ENCODE measurements at regions not wholly inside any gene's neighbourhood (a gene's known extent, or its start where the extent isn't known, plus 50 kb on each side); places are given as distances from the start of the nearest gene placed in this dataset.

DNA sequence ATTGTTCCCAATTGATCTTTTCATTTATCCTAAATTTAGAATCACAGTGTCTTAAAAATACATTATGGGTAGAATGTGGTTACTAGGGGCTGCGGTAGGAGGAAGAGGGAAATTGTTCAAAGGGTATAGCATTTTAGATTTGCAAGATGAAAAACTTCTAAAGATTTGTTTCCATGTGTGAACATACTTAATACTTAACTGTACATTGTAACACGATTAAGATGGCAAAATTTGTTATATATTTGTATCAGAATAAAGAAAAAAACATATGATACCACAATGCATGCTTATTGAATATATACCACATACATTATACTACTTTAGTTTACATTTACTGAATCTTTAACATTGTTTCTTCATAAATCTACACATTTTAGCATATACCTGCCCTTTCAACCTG lies 677.3 kb upstream of the PCDH20 start:
- H3K9ac ChIP-seq (replicated peaks; ENCODE audit: extremely low read depth, insufficient read depth, low read length): no peak overlapping the region
- BruUV-seq (replicated peaks): no TSS peak
- FAIRE-seq: no peak
- POLR2A ChIA-PET: no interaction called here
- no peaks in the 10 kb centered on the region for H4K20me1 ChIP-seq (replicated peaks; ENCODE audit: control insufficient read depth, extremely low read depth, insufficient read depth, low read length)
- no peaks in the 10 kb centered on the region for H3K9me1 ChIP-seq (replicated peaks; ENCODE audit: control insufficient read depth, extremely low read depth, insufficient read depth, low read length)
- no peak overlapping the region for H2AFZ ChIP-seq (ENCODE audit: low read depth, low read length)
- no peaks in the 10 kb centered on the region for H3K9me3 ChIP-seq (replicated peaks; ENCODE audit: control insufficient read depth, insufficient read depth, low read length)
- TF ChIP-seq POLR2AphosphoS5 (IDR thresholded peaks at IDR 0.05; ENCODE audit: insufficient read depth, low read depth, low read length) (no peak), CTCF (IDR thresholded peaks at IDR 0.05; ENCODE audit: extremely low read depth in 1 of 2, insufficient read depth in 1 of 2, low read depth in 1 of 2, low read length in 2 of 2) (no peak), JUN (IDR thresholded peaks at IDR 0.05; ENCODE audit: borderline replicate concordance, insufficient read depth, insufficient read length, low read depth) (no peak), MAX (IDR thresholded peaks at IDR 0.05; ENCODE audit: insufficient read depth, insufficient read length) (no peak), EZH2 (IDR thresholded peaks at IDR 0.05; ENCODE audit: borderline replicate concordance, low read depth, low read length, severe bottlenecking) (no peak), MYC (IDR thresholded peaks at IDR 0.05; ENCODE audit: low read depth, low read length) (no peak), FOS (IDR thresholded peaks at IDR 0.05; ENCODE audit: borderline replicate concordance, insufficient read depth, low read length) (no peak), GATA2 (IDR thresholded peaks at IDR 0.05; ENCODE audit: insufficient read depth, insufficient read length, low read depth, low read length) (no peak), POLR2A (IDR thresholded peaks at IDR 0.05; ENCODE audit: low read depth, low read length) (no peak)
- intact Hi-C loops (cut with micrococcal nuclease) (no loop called here), dilution Hi-C loops (cut with MboI; ENCODE audit: extremely low pct_ligation_motif_present, low sequenced_read_pairs) (no loop called here)
- no peaks in the 10 kb centered on the region for H3K27me3 ChIP-seq (ENCODE audit: control insufficient read depth in 2 of 2, insufficient read depth in 2 of 2, low read length in 2 of 2)
- H3K27ac ChIP-seq (ENCODE audit: insufficient read depth, low read depth, low read length): no peak overlapping the region
- no peak overlapping the region for H3K4me3 ChIP-seq (replicated peaks in 1 of 3; ENCODE audit: insufficient read depth in 1 of 3, low read depth in 1 of 3, low read length in 3 of 3)
- no peak for DNase-seq (ENCODE audit: low read depth, low spot score)
- H3K79me2 ChIP-seq (ENCODE audit: control insufficient read depth, insufficient read depth, low read length): no peaks in the 10 kb centered on the region
- H3K4me1 ChIP-seq (ENCODE audit: control insufficient read depth, extremely low read depth, insufficient read depth, low read length): no peaks in the 10 kb centered on the region
- CTCF ChIA-PET: no interaction called here
- H3K36me3 ChIP-seq (ENCODE audit: control insufficient read depth in 2 of 2, extremely low read depth in 1 of 2, insufficient read depth in 2 of 2, low read length in 2 of 2): no peaks in the 10 kb centered on the region
- no peak overlapping the region for H3K4me2 ChIP-seq (ENCODE audit: insufficient read depth, low read length)

All from endothelial cell of umbilical vein (primary cell).